NOMO-1 treated with DMSO at 0.1 percent for 48 hours (cell line): ENCODE measurements at regions not wholly inside any gene's neighbourhood (a gene's known extent, or its start where the extent isn't known, plus 50 kb on each side); places are given as distances from the start of the nearest gene placed in this dataset.
A peak's percentile ranks its signal among the peaks of the same experiment; 100 is the strongest.
"Not testable (repeated sequence)": the region's sequence is repeated elsewhere in the genome, so short reads cannot be mapped to it uniquely, and the experiment has no call there.

Experiments used
- DNase-seq: peaks from one replicate; lab custom pipeline; 2025; ENCODE audit not compliant: unreplicated experiment; lab: John Stamatoyannopoulos, UW

GRCh38 chr5:125440905-125441304 lies 694.5 kb upstream of the ZNF608 start:
- DNase-seq, result no peak

DNA sequence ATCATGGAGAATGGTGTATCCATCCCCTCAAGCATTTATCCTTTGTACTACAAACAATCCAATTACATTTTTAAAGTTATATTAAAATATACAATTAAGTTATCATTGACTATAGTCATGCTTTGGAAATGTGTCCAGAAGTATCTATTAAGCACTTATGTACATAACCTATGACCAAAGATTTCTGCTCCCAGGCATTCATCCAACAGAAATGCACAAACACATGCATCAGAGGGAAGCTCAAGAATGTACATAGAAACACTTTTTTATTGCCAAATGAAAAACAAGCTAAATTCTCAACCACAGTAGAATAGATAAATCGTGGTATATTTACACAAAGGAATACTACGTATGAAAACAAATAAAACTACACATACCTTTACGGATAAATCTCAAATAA lies 700.5 kb upstream of the ZNF608 start:
- no peak for DNase-seq

- no peak for DNase-seq
Observed at GRCh38 chr5:125450771-125451170, 704.3 kb upstream of the ZNF608 start.

DNA sequence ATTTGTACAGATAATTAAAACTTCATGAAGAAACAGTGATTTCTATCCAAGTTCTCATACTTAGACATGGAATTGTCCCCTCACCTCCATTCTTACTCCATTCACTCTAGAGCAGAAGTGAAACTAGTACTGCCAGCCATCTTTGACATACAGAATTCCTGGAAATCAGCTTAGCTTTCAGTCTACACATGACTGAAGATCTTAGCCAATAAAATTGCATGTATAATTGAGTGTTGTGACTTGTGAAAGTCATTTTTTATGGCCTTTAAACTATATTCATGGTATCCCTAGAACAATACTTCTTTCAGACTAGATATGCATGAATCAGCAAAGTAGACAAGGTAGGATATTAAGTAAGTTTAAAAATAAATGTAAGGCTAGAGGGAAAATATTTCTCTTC lies 705.2 kb upstream of the ZNF608 start:
- no peak for DNase-seq

GRCh38 chr5:125452991-125453390 lies 706.6 kb upstream of the ZNF608 start:
- no peak for DNase-seq

DNA sequence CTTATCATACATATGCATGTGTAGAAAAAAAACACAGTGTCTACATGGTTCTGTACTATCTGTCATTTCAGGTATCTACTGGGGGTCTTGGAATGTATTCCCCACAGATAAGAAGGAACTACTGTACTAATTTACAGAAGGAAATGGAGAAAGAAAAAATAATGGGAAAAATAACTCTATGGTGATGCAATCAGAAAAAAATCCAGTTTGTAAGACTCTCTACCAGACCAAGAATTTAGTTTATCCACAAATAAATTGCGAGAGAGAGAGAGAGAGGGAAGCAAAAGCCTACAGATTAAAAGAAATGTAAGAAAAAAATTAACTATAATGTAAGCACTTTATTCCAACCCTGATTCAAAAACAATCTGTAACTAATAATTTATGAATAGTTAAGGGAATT lies 708.6 kb upstream of the ZNF608 start:
- no peak for DNase-seq

DNA sequence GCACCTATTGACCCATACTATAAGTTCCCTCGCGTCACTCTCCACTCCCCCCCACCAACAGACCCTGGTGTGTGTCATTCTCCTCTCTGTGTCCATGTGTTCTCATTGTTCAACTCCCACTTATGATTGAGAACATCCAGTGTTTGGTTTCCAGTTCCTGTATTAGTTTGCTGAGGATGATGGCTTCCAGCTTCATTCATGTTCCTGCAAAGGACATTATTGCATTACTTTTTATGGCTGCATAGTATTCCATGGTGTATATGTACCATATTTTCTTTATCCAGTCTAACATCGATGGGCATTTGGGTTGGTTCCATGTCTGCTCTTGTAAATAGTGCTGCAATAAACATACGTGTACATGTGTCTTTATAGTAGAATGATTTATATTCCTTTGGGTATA lies 709.6 kb upstream of the ZNF608 start:
- DNase-seq, result not testable (repeated sequence)

DNA sequence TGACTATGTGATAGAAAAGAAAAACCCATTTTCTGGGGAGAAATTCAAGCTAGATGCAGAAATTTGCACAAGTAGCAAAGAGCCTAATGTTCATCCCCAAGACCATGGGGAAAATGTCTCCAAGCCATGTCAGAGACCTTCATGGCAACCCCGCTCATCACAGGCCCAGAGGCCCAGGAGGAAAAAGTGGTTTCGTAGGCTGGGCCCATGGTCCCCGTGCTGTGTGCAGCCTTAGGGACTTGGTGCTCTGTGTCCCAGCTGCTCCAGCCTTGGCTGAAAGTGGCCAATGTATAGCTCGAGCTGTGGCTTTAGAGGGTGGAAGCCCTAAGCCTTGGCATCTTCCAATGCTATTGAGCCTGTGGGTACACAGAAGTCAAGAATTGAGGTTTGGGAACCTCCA lies 711.2 kb upstream of the ZNF608 start:
- DNase-seq, result no peak

- DNase-seq, result not testable (repeated sequence)
Observed at GRCh38 chr5:125458949-125459348, 712.5 kb upstream of the ZNF608 start.

DNA sequence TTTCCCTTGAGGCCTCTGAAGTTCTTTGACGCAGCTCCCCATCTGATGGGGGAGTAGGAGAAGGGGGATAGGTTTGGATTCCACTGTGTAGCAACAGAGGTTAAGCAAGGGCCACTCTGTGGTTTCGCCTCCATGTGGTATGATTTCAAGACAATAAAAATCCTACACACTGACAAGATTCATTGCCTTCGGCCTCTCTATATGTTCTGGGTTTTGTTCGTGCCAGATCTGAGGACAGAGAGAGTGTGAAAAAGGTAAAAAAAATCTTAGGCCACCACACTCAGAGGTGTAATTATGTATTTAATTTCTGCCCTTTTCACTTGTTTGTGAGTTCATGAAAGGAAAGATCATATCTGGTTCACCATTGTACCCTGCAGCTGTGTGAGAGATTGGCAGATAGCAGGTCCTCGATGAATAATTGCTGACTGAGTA lies 715.2 kb upstream of the ZNF608 start:
- peak; percentile 30 for DNase-seq

GRCh38 chr5:125463466-125464092 lies 717.1 kb upstream of the ZNF608 start:
- DNase-seq, result no peak

GRCh38 chr5:125464847-125465432 lies 718.5 kb upstream of the ZNF608 start:
- no peak for DNase-seq

GRCh38 chr5:125465703-125466102 lies 719.3 kb upstream of the ZNF608 start:
- DNase-seq, result no peak

GRCh38 chr5:125467222-125467621 lies 720.8 kb upstream of the ZNF608 start:
- no peak for DNase-seq

DNA sequence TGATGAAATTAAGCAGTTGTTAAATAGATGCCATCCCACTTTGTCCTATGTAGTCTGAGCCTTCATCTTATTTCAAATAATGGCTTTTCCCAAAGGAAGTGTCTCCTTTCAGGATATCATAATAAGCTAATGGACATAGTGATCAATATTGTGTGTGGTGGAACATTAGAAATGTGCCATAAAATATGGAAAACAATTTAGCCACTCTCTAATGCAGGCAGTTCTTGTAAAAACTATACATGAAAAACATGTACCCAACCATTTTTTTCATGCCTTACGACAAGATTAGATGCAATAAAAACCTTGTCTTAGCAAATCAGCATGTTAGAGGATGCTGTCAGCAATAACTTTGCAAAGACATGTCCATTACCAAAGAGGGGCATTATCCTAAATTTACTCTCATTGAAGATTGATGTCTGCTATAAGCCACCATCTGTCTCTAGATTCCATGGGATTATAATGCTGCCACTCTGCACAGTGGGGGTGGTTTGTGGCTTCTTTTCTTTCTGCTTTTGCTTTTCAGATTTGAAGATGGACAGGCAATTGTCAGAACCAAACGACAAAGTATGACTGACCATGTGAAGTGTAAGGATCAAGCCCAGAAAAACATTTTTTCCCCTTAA lies 724.0 kb upstream of the ZNF608 start:
- no peak for DNase-seq

- no peak for DNase-seq
Observed at GRCh38 chr5:125476901-125477585, 730.6 kb upstream of the ZNF608 start.

DNA sequence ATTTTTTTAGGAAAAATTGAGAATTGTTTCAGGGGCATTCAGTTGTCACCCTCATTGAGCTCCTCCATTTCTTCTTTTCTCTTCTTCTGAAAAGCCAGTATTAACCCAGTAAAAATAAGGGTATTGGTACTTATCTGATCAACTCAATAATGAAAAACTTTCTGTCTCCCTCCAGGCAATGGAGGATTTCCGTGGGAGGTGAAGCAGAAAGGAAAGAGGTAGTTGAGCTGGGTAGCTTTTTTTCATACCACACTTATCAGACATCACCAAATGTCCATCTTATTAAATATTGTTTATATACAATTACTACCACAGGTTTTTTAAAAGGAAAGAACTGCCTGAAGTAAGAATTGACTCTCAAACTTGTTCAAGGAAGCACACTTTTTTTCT lies 731.1 kb upstream of the ZNF608 start:
- no peak for DNase-seq

- DNase-seq, result no peak
Observed at GRCh38 chr5:125478599-125478998, 732.2 kb upstream of the ZNF608 start.

DNA sequence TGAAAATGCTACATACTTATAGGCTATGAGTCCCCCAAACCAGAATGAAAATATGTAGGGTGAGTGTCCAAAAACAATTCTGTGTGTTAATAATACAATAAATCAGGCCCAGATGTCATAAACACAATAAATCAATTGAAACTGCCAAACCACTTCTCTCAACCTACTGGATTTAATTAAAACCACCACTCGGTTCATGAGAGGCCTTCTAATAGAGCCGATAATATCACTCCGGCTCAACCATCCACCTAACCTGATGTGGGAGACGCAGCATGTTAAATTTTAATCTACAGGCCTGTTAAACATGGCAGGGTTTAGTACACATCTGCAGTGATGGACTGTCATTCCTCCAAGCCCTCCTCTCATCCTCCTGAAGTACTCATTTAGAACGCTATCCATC lies 734.5 kb upstream of the ZNF608 start:
- DNase-seq, result no peak

DNA sequence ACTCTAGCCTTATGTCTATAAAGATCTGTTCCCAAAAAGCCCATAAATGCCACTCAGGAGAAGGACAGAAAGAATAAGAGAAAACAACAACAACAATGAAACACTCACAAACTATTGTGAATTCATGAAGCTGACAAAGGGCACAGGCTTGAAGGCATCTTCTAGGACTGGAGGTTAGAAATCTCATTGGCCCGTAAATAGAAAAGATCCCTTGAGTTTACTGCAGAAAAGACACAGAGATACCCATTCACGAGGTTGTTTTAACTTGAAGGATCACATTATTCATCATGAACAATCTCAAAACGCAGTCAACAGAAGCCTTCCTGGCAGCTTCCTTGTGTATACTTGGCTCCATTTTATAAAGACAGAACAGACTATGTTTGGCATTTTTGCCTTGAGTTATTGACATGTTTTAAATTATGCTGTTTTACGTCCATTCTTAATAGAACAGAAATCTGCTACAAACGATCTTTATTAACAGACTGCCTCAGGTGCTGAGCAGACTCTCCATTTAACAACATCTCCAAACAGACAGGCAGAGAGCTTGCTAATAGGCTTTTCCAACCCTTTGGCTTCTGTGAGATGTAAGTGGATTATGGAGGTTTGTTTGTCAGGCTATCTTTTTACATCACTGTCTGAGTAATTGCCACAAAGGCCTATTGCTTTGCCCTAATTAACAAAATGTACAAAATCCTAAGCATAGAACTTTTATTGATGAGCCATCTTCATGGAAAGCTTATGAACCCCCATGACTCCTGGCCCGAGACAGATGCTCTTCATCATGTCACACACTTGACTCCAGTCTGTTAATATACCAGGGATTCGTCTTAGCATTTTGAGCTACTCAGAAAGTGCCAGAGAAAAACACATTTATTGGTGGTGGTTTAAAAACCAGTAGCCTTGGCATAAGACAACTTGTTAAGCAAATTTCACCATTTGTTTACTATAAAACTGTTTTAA lies 735.3 kb upstream of the ZNF608 start:
- no peak for DNase-seq

DNA sequence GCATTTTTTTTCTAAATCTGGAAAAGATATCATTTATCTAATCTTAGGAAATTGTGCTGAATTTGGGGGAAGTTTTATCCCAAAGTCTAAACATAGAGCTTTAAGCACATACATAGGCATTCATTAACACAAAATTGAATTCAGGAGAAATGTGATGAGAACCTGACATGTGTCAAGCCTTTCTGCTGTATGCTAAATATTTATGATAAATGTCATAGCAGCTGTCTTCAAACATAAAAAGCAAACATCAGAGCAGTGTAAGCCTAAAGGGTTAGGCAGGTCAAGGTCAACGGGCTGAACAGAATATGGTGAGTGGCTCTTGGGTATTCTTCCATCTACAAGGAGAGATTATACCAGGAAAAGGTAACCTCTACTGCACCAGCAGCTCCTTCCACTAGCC lies 737.2 kb upstream of the ZNF608 start:
- DNase-seq, result no peak
